ENCODE measurements at regions not wholly inside any gene's neighbourhood (a gene's known extent, or its start where the extent isn't known, plus 50 kb on each side); places are given as distances from the start of the nearest gene placed in this dataset.
"Not testable (repeated sequence)": the region's sequence is repeated elsewhere in the genome, so short reads cannot be mapped to it uniquely, and the experiment has no call there.

DNA sequence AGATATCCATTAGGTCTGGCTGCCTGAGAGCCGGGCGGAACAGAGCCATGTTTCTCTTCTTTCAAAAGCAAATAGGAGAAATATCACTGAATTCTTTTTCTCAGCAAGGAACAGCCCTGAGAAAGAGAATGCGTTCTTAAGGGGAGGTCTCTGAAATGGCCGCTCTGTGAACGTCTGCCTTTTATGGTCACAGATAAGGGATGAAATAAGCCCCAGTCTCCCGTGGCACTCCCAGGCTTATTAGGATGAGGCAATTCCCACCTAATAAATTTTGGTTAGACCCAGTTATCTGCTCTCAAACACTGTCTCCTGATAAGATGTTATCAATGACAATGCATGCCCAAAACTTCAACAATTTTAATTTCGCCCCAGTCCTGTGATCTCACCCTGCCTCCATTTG is 133.4 kb upstream of the KCNJ18 start:
- not testable (repeated sequence) for DNase-seq

GRCh38 chr17:21564262-21564661 is 128.1 kb upstream of the KCNJ18 start:
- no peak for DNase-seq

DNA sequence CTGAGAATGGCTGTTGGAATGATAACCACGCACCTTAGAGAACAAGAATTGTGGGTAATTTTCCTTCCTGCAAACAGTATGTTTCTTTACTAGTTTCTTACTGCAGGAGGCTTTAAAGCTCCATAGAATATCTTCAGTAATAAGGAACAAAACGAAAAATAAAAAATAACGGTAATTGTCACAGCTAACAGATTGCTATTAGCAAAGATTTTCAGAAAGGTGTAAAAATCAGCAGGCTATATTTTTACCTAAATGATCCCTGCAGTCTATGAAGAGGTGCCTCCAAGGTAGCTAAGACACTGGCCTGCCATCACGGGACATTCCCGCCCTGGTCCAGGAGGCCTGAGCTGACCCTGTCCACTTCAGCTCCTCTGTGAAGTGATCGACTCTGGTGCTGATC is 127.6 kb upstream of the KCNJ18 start:
- not testable (repeated sequence) for DNase-seq

GRCh38 chr17:21570427-21570826 is 121.9 kb upstream of the KCNJ18 start:
- DNase-seq: not testable (repeated sequence)

GRCh38 chr17:21572148-21572547 is 120.2 kb upstream of the KCNJ18 start:
- not testable (repeated sequence) for DNase-seq

- not testable (repeated sequence) for DNase-seq
These were observed 118.9 kb upstream of the KCNJ18 start for GRCh38 chr17:21573271-21573960.

GRCh38 chr17:21573961-21574610 is 118.2 kb upstream of the KCNJ18 start:
- DNase-seq: no peak

DNA sequence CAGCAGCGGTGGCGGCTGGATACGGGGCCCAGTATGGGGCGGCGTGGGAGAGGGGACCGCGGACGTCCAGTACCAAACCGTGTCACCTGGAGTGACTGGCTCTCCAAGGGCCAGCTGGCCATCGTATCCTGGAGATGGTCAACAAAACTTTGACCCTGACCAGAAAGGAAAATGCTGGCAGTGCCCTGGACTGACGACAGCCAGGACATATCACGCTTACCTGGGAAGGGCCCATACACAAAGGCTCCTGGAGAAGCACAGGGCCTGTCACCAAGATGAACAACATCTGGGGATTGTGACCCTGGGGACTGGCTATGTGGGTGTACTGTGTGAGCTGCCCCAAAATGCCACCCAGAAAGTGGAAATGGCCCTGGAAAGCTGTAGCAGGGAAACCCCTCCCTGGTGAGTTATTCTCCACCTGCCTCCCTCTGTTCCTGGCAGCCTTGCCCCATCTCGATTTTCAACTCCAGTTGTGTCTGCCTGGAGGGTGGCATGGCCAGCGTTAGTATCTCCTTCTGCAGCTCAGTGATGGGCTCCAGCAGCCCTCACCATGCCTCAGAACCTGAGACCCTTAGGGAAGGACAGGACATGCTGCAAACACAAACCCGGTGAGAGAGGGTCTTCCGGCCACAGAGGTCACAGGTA is 117.6 kb upstream of the KCNJ18 start:
- not testable (repeated sequence) for DNase-seq

DNA sequence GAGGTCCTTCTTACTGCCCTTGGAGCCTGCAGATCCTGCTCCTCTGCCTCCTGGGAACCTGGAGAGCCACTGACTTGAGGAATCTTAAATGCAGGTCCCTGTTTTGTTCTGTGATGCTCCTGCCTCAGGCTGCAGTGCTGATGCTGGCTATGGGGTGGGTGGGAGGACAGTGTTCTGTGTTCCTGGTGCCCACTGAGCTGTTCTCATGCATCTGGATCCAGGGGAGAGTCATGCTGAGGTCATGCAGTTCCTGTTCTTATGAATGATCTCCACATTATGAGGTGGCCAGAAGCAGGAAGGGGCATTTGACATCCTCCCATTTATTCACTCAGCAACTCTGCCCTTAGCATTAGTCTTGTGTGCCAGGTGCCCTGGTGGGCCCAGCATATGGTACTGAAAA is 113.5 kb upstream of the KCNJ18 start:
- DNase-seq: not testable (repeated sequence)

DNA sequence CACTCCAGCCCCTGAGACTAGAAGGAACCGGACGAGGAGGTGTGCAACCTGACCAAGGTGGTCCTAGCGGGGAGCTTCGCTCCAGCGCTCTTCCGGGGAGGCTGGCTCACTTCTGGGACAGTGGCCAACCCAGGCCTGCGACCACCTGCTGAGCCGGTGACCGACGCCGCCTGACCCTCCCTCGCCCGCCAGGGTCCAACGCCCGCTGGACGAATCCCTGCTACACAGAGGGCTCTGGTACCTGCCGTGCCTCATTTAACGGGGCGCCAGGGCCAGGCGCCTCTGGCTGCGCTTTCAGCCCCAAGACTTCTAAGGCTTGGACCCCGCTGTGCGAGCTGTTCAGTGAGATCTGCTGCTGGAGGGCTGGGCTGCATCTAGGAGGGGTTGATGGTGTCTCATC is 99.5 kb upstream of the KCNJ18 start:
- DNase-seq: no peak

DNA sequence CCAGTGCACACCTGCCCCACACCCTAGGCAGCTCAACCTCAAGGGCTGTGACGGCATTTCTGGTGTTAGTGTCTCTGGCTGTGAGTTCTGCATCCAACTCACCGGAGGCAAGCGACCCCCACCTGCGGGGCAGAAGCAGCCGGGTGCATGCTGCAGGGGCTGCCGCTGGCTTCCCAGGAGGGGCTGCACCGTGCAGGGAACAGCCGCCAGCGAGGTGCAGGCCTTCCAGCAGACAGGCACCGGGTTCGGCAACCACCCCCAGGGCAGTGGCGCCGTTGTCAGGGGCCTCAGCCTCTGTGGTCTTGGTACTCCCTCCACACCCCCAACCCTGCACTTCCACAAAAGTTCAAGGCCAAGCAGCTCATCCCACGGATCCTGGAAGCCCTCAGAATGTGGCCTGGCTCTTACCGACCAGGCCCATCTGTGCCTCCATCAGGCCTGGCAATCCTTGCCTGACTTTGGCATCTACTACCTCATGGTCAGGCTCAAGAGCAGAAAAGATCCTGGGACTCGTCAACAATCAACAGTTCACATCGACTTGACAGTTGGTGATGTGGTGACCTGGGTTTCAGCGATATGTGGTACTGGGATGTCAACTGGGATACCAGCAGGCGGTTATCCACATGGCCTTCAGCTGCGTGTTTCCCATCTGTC is 98.7 kb upstream of the KCNJ18 start:
- DNase-seq: not testable (repeated sequence)

DNA sequence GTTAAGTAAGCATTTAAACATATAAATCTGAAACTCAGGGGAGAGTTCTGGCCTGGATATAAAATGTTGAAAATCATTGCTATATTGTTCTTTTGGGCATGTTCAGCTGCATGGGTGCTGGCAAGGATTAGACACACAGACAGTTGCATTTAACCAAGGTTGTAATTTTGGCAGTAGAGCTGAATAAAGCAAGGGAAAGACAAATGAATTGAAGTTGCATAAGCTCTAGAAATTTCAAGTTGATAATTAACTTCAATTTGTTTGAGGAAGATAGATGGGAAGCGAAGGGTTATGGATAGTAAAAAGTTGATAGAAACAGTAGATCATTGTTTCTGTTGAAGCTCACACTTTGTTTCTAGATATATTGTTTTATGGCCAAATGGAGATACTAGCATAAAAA is 97.2 kb upstream of the KCNJ18 start:
- DNase-seq: no peak

DNA sequence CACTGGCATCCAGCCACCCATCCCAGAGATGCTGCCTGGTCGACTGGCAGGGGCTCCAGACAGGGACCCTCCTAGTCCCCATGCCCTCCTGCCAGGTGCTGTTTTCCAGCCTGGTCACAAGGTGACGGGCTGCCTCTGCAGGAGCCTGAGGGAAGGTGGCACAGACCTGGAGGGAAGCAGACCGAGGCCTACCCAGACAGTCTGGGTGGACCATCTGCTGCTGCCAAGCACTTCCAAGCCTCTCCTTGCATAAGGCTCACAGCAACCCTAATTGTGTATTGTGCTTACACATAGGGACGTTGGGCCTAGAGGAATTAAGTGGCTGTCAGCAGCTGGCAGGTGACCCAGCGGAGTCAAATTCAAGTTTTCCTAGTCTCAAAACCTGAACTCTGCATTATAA is 90.1 kb upstream of the KCNJ18 start:
- DNase-seq: no peak

DNA sequence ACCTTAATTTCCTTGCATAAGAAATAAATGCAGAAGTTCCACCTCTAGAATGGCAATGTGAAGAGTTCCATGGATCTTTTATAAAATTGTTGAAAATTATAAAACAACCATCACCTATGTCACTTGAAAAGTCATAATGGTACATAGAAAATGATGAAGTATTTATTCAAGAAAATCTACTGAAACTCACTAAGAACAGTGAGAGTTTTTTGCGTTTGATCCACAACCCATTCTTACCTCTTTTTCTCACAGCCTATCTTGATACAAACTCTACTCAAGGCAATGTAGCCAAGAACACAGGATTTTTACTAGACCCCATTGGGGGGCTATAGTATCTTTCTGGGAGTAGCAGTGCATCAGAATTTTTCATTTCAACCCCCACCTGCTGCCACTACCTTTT is 89.0 kb upstream of the KCNJ18 start:
- DNase-seq: not testable (repeated sequence)

DNA sequence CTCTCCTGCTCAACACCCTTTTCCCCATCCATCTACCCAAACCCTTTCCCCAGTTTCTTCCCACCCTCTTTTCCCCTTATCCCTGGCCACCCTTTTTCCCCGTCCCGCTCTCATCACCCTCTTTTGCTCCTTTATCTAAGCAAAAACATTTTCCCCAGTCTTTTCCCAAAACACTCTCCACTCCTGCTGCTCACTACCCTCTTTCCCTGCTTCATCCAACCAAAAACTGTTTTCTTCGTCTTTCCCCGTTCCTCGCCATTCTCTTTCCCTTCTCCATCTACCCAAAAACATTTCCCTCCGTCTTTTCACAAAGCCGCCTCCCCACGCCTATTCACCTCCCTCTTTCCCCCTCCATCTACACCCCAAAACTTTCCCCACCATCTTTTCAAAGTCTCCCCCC is 80.9 kb upstream of the KCNJ18 start:
- not testable (repeated sequence) for DNase-seq

- DNase-seq: not testable (repeated sequence)
These were observed 79.9 kb upstream of the KCNJ18 start for GRCh38 chr17:21612123-21613070.

GRCh38 chr17:21613071-21613429 is 79.3 kb upstream of the KCNJ18 start:
- DNase-seq: no peak

- DNase-seq: not testable (repeated sequence)
These were observed 65.3 kb upstream of the KCNJ18 start for GRCh38 chr17:21626987-21627386.

All from 8988T (cell line).